ENCODE measurements at regions not wholly inside any gene's neighbourhood (a gene's known extent, or its start where the extent isn't known, plus 50 kb on each side); places are given as distances from the start of the nearest gene placed in this dataset.
A peak's percentile ranks its signal among the peaks of the same experiment; 100 is the strongest.

GRCh38 chr6:90397929-90398674 is 101.5 kb upstream of the BACH2 start:
- H3K27me3 ChIP-seq (replicated peaks; ENCODE audit: insufficient read depth, low read length), result no peaks in the 10 kb centered on the region
- H3K4me2 ChIP-seq (ENCODE audit: low read depth, low read length), result no peak overlapping the region
- no peaks in the 10 kb centered on the region for H3K79me2 ChIP-seq (ENCODE audit: low read length)
- no peaks in the 10 kb centered on the region for H4K20me1 ChIP-seq (ENCODE audit: insufficient read depth, low read length)
- no peaks in the 10 kb centered on the region for H3F3A ChIP-seq (ENCODE audit: insufficient read depth, low read length)
- H3K36me3 ChIP-seq (replicated peaks; ENCODE audit: insufficient read depth, low read length), result no peaks in the 10 kb centered on the region
- no peak overlapping the region for H3K27ac ChIP-seq (ENCODE audit: low read length)
- H3K9ac ChIP-seq (ENCODE audit: low read length), result no peak overlapping the region
- no peaks in the 10 kb centered on the region for H3K9me3 ChIP-seq (replicated peaks; ENCODE audit: insufficient read depth, low read length)
- H3K9me2 ChIP-seq (replicated peaks; ENCODE audit: insufficient read depth, low read length), result no peaks in the 10 kb centered on the region
- peak; percentile 12 for DNase-seq
- TF ChIP-seq EZH2phosphoT487 (IDR thresholded peaks at IDR 0.05; ENCODE audit: low read length) (no peak), CTCF (IDR thresholded peaks at IDR 0.05; ENCODE audit: low read length) (no peak), EZH2 (optimal IDR thresholded peaks at IDR 0.05; ENCODE audit: low read depth, low read length) (no peak)
- 0 out of 2 replicates have a peak, but pooled peaks cover 1% of the 10 kb centered on the region for H3K4me1 ChIP-seq (ENCODE audit: low read length)
- no peak overlapping the region for H2AFZ ChIP-seq (ENCODE audit: low read length)
- H3K4me3 ChIP-seq (ENCODE audit: low read length), result no peak overlapping the region

GRCh38 chr6:90397047-90397446 is 100.4 kb upstream of the BACH2 start:
- TF ChIP-seq EZH2phosphoT487 (IDR thresholded peaks at IDR 0.05; ENCODE audit: low read length) (no peak), EZH2 (optimal IDR thresholded peaks at IDR 0.05; ENCODE audit: low read depth, low read length) (no peak), CTCF (IDR thresholded peaks at IDR 0.05; ENCODE audit: low read length) (no peak)
- no peak overlapping the region for H3K4me2 ChIP-seq (ENCODE audit: low read depth, low read length)
- H3K9me3 ChIP-seq (replicated peaks; ENCODE audit: insufficient read depth, low read length), result no peaks in the 10 kb centered on the region
- 0 out of 2 replicates have a peak, but pooled peaks cover 3% of the 10 kb centered on the region for H3K4me1 ChIP-seq (ENCODE audit: low read length)
- no peaks in the 10 kb centered on the region for H3K36me3 ChIP-seq (replicated peaks; ENCODE audit: insufficient read depth, low read length)
- no peak overlapping the region for H3K27ac ChIP-seq (ENCODE audit: low read length)
- H3K4me3 ChIP-seq (ENCODE audit: low read length), result no peak overlapping the region
- no peaks in the 10 kb centered on the region for H3K9me2 ChIP-seq (replicated peaks; ENCODE audit: insufficient read depth, low read length)
- no peaks in the 10 kb centered on the region for H3K79me2 ChIP-seq (ENCODE audit: low read length)
- H2AFZ ChIP-seq (ENCODE audit: low read length), result no peak overlapping the region
- H4K20me1 ChIP-seq (ENCODE audit: insufficient read depth, low read length), result no peaks in the 10 kb centered on the region
- DNase-seq, result no peak
- H3F3A ChIP-seq (ENCODE audit: insufficient read depth, low read length), result no peaks in the 10 kb centered on the region
- no peaks in the 10 kb centered on the region for H3K27me3 ChIP-seq (replicated peaks; ENCODE audit: insufficient read depth, low read length)
- H3K9ac ChIP-seq (ENCODE audit: low read length), result no peak overlapping the region

GRCh38 chr6:90393232-90393884 is 96.7 kb upstream of the BACH2 start:
- peak; percentile 75 for DNase-seq
- H3K79me2 ChIP-seq (ENCODE audit: low read length), result no peaks in the 10 kb centered on the region
- no peak overlapping the region for H3K4me3 ChIP-seq (ENCODE audit: low read length)
- TF ChIP-seq EZH2phosphoT487 (IDR thresholded peaks at IDR 0.05; ENCODE audit: low read length) (no peak), EZH2 (optimal IDR thresholded peaks at IDR 0.05; ENCODE audit: low read depth, low read length) (no peak), CTCF (IDR thresholded peaks at IDR 0.05; ENCODE audit: low read length) (peak; percentile 81)
- no peaks in the 10 kb centered on the region for H3K36me3 ChIP-seq (replicated peaks; ENCODE audit: insufficient read depth, low read length)
- H3F3A ChIP-seq (ENCODE audit: insufficient read depth, low read length), result no peaks in the 10 kb centered on the region
- no peaks in the 10 kb centered on the region for H3K27me3 ChIP-seq (replicated peaks; ENCODE audit: insufficient read depth, low read length)
- H3K4me1 ChIP-seq (ENCODE audit: low read length), result 0 out of 2 replicates have a peak, but pooled peaks cover 3% of the 10 kb centered on the region
- H3K27ac ChIP-seq (ENCODE audit: low read length), result no peak overlapping the region
- H3K9me2 ChIP-seq (replicated peaks; ENCODE audit: insufficient read depth, low read length), result no peaks in the 10 kb centered on the region
- H4K20me1 ChIP-seq (ENCODE audit: insufficient read depth, low read length), result no peaks in the 10 kb centered on the region
- no peaks in the 10 kb centered on the region for H3K9me3 ChIP-seq (replicated peaks; ENCODE audit: insufficient read depth, low read length)
- no peak overlapping the region for H3K9ac ChIP-seq (ENCODE audit: low read length)
- peak overlapping the region; percentile 45; the same call in 1 of the 2 replicates for H2AFZ ChIP-seq (ENCODE audit: low read length)
- H3K4me2 ChIP-seq (ENCODE audit: low read depth, low read length), result peak overlapping the region; percentile 23

Measured in MM.1S (cell line).